Neural cell (in vitro differentiated cells): ENCODE measurements at regions not wholly inside any gene's neighbourhood (a gene's known extent, or its start where the extent isn't known, plus 50 kb on each side); places are given as distances from the start of the nearest gene placed in this dataset.

ENCODE experiments used
- EP300 ChIP-seq: fragments of 450-650 bp; conservative IDR thresholded peaks from 2 replicates; pipeline ENCODE4 v1.6.1; 2014; ENCODE audit warnings: antibody characterized with exemption, mild to moderate bottlenecking, moderate library complexity; ENCODE audit not compliant: poor library complexity, severe bottlenecking
- RAD21 ChIP-seq: fragments of 450-650 bp; conservative IDR thresholded peaks from 2 replicates; pipeline ENCODE4 v1.6.1; 2014; ENCODE audit warnings: antibody characterized with exemption, mild to moderate bottlenecking, moderate library complexity
- SMC3 ChIP-seq: fragments of 450-650 bp; conservative IDR thresholded peaks from 2 replicates; pipeline ENCODE4 v1.6.1; 2014; ENCODE audit warnings: antibody characterized with exemption, mild to moderate bottlenecking, moderate library complexity; ENCODE audit not compliant: poor library complexity
- TF ChIP-seq, protein P1 (sequence below): fragments of 450-650 bp; IDR thresholded peaks from 2 replicates; pipeline ENCODE4 v1.5.1; 2014; ENCODE audit warnings: antibody characterized with exemption, mild to moderate bottlenecking, moderate library complexity; ENCODE audit not compliant: poor library complexity, severe bottlenecking
- TF ChIP-seq, protein P2 (sequence below): IDR thresholded peaks from 2 replicates; pipeline ENCODE4 v1.6.1; 2012; ENCODE audit warnings: borderline replicate concordance

DNA sequence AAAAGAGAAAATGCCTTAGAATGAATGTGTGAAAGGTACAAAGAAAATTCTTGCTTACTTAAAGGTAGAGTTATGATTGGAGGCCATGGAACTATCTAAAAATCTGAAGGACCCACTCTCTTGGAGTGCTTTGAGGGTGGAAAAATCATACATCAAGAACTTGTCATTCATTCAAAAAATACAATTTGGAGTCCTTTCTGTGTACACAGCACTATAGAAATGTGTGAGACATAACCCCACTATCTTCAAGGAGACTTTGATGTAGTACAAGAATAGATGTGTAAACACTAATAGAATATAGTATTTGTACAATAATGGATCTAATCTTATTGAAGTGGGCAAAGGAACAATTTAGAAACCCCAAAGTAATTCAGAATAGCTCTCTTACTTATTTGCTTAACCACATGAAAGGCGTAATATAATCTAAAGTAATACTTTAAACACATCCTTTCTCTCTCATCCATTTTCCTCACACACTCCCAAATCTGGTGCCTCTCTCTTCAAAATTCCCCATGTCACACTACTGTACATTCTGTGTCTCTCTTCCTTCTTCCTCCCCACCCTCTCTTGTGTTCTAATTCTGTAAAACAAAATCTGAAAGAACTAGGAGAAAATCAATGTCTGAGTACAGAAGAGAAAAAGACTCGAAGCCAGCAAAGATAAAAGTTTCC, 166.7 kb downstream of the DNAJB9 start:
- TF ChIP-seq, protein P1, sequence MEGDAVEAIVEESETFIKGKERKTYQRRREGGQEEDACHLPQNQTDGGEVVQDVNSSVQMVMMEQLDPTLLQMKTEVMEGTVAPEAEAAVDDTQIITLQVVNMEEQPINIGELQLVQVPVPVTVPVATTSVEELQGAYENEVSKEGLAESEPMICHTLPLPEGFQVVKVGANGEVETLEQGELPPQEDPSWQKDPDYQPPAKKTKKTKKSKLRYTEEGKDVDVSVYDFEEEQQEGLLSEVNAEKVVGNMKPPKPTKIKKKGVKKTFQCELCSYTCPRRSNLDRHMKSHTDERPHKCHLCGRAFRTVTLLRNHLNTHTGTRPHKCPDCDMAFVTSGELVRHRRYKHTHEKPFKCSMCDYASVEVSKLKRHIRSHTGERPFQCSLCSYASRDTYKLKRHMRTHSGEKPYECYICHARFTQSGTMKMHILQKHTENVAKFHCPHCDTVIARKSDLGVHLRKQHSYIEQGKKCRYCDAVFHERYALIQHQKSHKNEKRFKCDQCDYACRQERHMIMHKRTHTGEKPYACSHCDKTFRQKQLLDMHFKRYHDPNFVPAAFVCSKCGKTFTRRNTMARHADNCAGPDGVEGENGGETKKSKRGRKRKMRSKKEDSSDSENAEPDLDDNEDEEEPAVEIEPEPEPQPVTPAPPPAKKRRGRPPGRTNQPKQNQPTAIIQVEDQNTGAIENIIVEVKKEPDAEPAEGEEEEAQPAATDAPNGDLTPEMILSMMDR = no peak
- TF ChIP-seq SMC3 (no peak), EP300 (no peak), RAD21 (no peak)
- TF ChIP-seq, protein P2, sequence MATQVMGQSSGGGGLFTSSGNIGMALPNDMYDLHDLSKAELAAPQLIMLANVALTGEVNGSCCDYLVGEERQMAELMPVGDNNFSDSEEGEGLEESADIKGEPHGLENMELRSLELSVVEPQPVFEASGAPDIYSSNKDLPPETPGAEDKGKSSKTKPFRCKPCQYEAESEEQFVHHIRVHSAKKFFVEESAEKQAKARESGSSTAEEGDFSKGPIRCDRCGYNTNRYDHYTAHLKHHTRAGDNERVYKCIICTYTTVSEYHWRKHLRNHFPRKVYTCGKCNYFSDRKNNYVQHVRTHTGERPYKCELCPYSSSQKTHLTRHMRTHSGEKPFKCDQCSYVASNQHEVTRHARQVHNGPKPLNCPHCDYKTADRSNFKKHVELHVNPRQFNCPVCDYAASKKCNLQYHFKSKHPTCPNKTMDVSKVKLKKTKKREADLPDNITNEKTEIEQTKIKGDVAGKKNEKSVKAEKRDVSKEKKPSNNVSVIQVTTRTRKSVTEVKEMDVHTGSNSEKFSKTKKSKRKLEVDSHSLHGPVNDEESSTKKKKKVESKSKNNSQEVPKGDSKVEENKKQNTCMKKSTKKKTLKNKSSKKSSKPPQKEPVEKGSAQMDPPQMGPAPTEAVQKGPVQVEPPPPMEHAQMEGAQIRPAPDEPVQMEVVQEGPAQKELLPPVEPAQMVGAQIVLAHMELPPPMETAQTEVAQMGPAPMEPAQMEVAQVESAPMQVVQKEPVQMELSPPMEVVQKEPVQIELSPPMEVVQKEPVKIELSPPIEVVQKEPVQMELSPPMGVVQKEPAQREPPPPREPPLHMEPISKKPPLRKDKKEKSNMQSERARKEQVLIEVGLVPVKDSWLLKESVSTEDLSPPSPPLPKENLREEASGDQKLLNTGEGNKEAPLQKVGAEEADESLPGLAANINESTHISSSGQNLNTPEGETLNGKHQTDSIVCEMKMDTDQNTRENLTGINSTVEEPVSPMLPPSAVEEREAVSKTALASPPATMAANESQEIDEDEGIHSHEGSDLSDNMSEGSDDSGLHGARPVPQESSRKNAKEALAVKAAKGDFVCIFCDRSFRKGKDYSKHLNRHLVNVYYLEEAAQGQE = no peak
